WERI-Rb-1 (cell line): ENCODE measurements at regions not wholly inside any gene's neighbourhood (a gene's known extent, or its start where the extent isn't known, plus 50 kb on each side); places are given as distances from the start of the nearest gene placed in this dataset.

Source experiments
- DNase-seq: peaks from one replicate; pipeline ENCODE4 v3.0.0-alpha.2; 2020
- H3K27ac ChIP-seq: fragments of 250-450 bp; sonication (Bioruptor Pico); 2 replicates; pipeline ENCODE4 v1.5.1; 2020; ENCODE audit warnings: mild to moderate bottlenecking, moderate library complexity
- H3K27me3 ChIP-seq: fragments of 250-450 bp; sonication (Bioruptor Pico); 2 replicates; pipeline ENCODE4 v1.5.1; 2021; ENCODE audit warnings: mild to moderate bottlenecking, low read depth, moderate library complexity; ENCODE audit not compliant: insufficient read depth, severe bottlenecking
- H3K36me3 ChIP-seq: fragments of 250-450 bp; sonication (Bioruptor Pico); 2 replicates; pipeline ENCODE4 v1.5.1; 2020; ENCODE audit warnings: mild to moderate bottlenecking, moderate library complexity
- H3K4me3 ChIP-seq: 2 replicates; pipeline ENCODE4 v1.5.1; 2011; ENCODE audit warnings: low read depth, mild to moderate bottlenecking, control low read depth, low read length
- H3K9me3 ChIP-seq: fragments of 250-450 bp; sonication (Bioruptor Pico); 2 replicates; pipeline ENCODE4 v1.5.1; 2021; ENCODE audit warnings: mild to moderate bottlenecking, moderate library complexity; ENCODE audit not compliant: severe bottlenecking
- TF ChIP-seq, protein P1 (sequence below): IDR thresholded peaks from 2 replicates; pipeline ENCODE4 v1.5.1; 2011; ENCODE audit warnings: low read depth, mild to moderate bottlenecking, control low read depth, inconsistent platforms, low read length

DNA sequence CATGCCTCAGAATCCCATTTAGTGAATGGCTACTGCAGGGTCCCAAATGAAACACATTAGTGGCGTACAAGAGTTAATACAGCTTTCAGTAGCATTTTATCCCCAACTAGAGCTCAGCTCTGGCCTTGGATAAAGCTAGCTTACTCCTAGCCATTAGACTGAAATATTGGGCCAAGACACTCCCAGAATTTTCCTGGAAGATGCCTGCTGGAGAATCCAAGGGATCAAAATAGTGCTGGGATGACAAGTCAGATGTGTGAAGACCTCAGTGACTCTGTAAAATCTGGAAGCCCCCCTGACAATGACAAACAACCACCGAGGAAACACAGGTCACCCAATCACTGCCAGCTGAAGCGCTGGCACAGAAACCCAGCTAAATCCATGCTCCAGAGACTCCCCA, 303.1 kb upstream of the SORL1-AS1 start:
- TF ChIP-seq, protein P1, sequence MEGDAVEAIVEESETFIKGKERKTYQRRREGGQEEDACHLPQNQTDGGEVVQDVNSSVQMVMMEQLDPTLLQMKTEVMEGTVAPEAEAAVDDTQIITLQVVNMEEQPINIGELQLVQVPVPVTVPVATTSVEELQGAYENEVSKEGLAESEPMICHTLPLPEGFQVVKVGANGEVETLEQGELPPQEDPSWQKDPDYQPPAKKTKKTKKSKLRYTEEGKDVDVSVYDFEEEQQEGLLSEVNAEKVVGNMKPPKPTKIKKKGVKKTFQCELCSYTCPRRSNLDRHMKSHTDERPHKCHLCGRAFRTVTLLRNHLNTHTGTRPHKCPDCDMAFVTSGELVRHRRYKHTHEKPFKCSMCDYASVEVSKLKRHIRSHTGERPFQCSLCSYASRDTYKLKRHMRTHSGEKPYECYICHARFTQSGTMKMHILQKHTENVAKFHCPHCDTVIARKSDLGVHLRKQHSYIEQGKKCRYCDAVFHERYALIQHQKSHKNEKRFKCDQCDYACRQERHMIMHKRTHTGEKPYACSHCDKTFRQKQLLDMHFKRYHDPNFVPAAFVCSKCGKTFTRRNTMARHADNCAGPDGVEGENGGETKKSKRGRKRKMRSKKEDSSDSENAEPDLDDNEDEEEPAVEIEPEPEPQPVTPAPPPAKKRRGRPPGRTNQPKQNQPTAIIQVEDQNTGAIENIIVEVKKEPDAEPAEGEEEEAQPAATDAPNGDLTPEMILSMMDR: no peak
- Histone ChIP-seq H3K27ac (no peak overlapping the region), H3K4me3 (no peak overlapping the region), H3K36me3 (no peaks in the 10 kb centered on the region), H3K9me3 (no peaks in the 10 kb centered on the region), H3K27me3 (no peaks in the 10 kb centered on the region)
- no peak for DNase-seq

DNA sequence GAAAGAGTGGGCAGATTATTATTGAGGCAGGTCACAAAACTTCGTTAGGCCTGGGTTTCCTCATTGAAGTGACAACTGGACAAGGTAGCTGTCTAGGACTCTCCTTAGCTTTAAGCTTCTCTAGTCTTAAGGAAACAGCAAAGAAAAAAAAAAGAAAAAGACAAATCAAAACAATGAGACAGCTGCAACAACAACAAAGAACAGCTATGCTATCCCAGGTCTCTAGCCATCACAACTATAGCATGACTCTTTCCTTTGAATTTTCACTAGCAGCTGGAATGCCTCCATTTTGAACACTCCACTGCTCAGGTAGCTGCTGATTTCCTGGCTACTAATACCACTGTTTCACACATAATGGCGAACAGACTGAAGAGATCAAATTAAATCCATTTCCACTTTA, 302.4 kb upstream of the SORL1-AS1 start:
- Histone ChIP-seq H3K4me3 (no peak overlapping the region), H3K27me3 (no peaks in the 10 kb centered on the region), H3K9me3 (no peaks in the 10 kb centered on the region), H3K27ac (no peak overlapping the region), H3K36me3 (no peaks in the 10 kb centered on the region)
- TF ChIP-seq, protein P1: no peak
- DNase-seq: no peak

DNA sequence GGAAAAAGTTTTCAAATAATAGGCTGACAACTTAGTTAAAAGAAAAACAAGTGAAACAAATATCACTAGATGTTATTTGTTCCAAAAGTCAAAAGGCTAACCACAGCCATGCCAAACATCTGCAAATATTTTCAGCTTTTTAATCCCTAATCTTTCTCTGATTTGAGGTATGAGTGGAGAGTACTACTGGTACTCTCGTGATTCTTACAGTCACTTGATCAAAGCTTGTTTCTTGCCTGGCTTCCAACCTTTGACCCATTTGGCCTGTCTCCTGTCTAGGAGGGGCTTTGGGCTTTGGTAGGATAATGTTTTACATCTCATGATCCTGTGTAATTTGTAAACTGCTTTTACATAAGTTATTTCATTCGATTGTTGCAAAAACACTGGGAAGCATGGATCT, 301.8 kb upstream of the SORL1-AS1 start:
- no peak for DNase-seq
- H3K36me3 ChIP-seq: no peaks in the 10 kb centered on the region
- H3K9me3 ChIP-seq: no peaks in the 10 kb centered on the region
- TF ChIP-seq, protein P1: no peak
- H3K27me3 ChIP-seq: no peaks in the 10 kb centered on the region
- no peak overlapping the region for H3K4me3 ChIP-seq
- H3K27ac ChIP-seq: no peak overlapping the region

DNA sequence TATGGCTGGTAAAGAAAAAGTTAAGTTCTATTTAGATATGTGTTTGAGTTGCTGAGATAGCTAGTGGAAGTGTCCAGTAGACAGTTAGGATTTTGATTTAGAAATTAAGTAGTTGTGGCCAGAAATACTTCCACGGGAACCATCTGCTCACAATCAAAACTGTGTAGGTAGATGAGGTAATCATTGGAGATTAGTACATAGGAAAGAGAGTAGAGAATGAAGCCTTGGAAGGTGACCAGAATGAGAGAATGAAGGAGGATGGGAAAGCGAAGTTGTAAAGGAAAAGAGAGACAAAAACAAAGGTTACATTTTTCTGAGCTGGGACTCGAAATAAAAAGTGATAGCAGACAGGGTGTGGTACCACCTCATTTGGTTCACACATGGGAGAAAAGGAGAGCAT, 296.9 kb upstream of the SORL1-AS1 start:
- no peak for DNase-seq
- H3K9me3 ChIP-seq: no peaks in the 10 kb centered on the region
- no peaks in the 10 kb centered on the region for H3K36me3 ChIP-seq
- no peak overlapping the region for H3K27ac ChIP-seq
- no peaks in the 10 kb centered on the region for H3K27me3 ChIP-seq
- TF ChIP-seq, protein P1: no peak
- H3K4me3 ChIP-seq: no peak overlapping the region

DNA sequence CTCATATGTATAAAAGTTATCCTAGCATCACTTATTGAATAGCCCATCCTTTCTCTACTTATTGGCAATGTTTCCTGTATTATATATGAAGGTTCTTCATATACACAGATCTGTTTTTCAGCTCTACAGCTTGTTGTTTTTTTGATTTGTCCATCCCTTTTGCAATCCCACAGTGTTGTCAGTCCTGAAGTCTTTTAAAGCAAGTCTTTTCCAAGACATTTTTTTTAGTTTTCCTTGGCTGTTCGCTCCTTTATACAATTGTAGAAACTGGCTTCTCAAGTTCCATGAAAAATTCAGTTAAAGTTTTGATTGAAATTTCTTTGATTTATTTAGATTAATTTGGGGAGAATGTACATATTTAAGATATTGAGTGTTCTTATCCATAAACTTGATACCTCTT, 295.3 kb upstream of the SORL1-AS1 start:
- TF ChIP-seq, protein P1: no peak
- DNase-seq: no peak
- no peak overlapping the region for H3K4me3 ChIP-seq

DNA sequence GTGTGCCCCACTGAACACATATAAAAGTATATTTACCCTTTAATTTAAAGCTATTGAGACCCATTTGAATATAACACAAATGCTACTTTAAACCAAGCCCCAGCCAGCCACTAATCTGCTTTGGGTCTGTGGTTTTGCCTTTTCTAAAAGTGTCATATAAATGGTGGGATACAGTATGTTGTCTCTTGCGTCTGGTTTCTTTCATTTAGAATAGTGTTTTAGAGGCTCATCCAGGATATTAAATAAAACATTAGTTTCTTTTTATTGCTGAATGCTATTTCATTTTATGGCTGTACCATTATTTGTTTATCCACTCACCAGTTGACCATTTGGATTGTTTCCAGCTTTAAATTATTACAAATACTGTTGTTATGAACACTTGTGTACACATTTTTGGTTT, 290.5 kb upstream of the SORL1-AS1 start:
- no peaks in the 10 kb centered on the region for H3K36me3 ChIP-seq
- H3K4me3 ChIP-seq: no peak overlapping the region
- no peaks in the 10 kb centered on the region for H3K9me3 ChIP-seq
- TF ChIP-seq, protein P1: no peak
- H3K27ac ChIP-seq: no peak overlapping the region
- H3K27me3 ChIP-seq: no peaks in the 10 kb centered on the region
- DNase-seq: no peak

More for the DNA sequence above, 295.3 kb upstream of the SORL1-AS1 start:
- Histone ChIP-seq H3K27me3 (no peaks in the 10 kb centered on the region), H3K27ac (no peak overlapping the region), H3K9me3 (no peaks in the 10 kb centered on the region), H3K36me3 (no peaks in the 10 kb centered on the region)
